WTC11 (cell line): ENCODE measurements at regions not wholly inside any gene's neighbourhood (a gene's known extent, or its start where the extent isn't known, plus 50 kb on each side); places are given as distances from the start of the nearest gene placed in this dataset.

ENCODE experiments used
- ATAC-seq: fragments of 200-7000 bp; cut with Tn5 transposase; 2 replicates; pipeline ENCODE4 v1.10.0; 2021; ENCODE audit warnings: mild to moderate bottlenecking, moderate library complexity
- CTCF ChIA-PET: fragments of 300-600 bp; sonication (Branson Sonifier 250); formaldehyde crosslinking; loops from one replicate; lab custom pipeline; 2021; ENCODE audit warnings: antibody characterized with exemption; lab: Charles Lee
- POLR2A ChIA-PET: fragments of 350-600 bp; sonication (Branson Sonifier 250); formaldehyde crosslinking; loops from one replicate; lab custom pipeline; 2021; ENCODE audit warnings: antibody characterized with exemption; lab: Charles Lee
- DNase-seq: peaks from one replicate; pipeline ENCODE4 v3.0.0; 2021; ENCODE audit warnings: low spot score
- H3K27ac Mint-ChIP-seq: 2 replicates; pipeline ENCODE4 v1.8.0; 2021; ENCODE audit warnings: mixed read lengths
- H3K27me3 Mint-ChIP-seq: 2 replicates; pipeline ENCODE4 v1.8.0; 2021; ENCODE audit warnings: low read depth, mild to moderate bottlenecking, moderate library complexity, mixed read lengths
- H3K36me3 Mint-ChIP-seq: 2 replicates; pipeline ENCODE4 v1.8.0; 2021; ENCODE audit warnings: mixed read lengths
- H3K4me1 Mint-ChIP-seq: 2 replicates; pipeline ENCODE4 v1.8.0; 2022; ENCODE audit warnings: mixed read lengths
- H3K4me3 Mint-ChIP-seq: 2 replicates; pipeline ENCODE4 v1.8.0; 2021; ENCODE audit warnings: mild to moderate bottlenecking, moderate library complexity, mixed read lengths
- H3K9me3 Mint-ChIP-seq: 2 replicates; pipeline ENCODE4 v1.8.0; 2021; ENCODE audit warnings: mixed read lengths
- CREM ChIP-seq: sonication (generic); formaldehyde crosslinking; IDR thresholded peaks from 2 replicates; pipeline ENCODE4 v1.8.1; 2022; ENCODE audit warnings: mild to moderate bottlenecking, missing genetic modification reagents, moderate library complexity
- FOXJ3 ChIP-seq: sonication (generic); formaldehyde crosslinking; IDR thresholded peaks from 2 replicates; pipeline ENCODE4 v1.9.0; 2021; ENCODE audit warnings: missing genetic modification reagents, mild to moderate bottlenecking, borderline replicate concordance
- GTF2I ChIP-seq: fragments of 250-450 bp; sonication (Bioruptor Pico); conservative IDR thresholded peaks from 2 replicates; pipeline ENCODE4 v1.4.0; 2021; ENCODE audit warnings: mild to moderate bottlenecking
- JAZF1 ChIP-seq: fragments of 250-450 bp; sonication (Bioruptor Pico); IDR thresholded peaks from 2 replicates; pipeline ENCODE4 v1.9.0; 2021; ENCODE audit warnings: moderate library complexity, mild to moderate bottlenecking, inconsistent platforms
- RORB ChIP-seq: fragments of 250-450 bp; sonication (Bioruptor Pico); IDR thresholded peaks from 2 replicates; pipeline ENCODE4 v1.9.0; 2021; ENCODE audit warnings: mild to moderate bottlenecking
- TEAD4 ChIP-seq: sonication (generic); formaldehyde crosslinking; IDR thresholded peaks from 2 replicates; pipeline ENCODE4 v1.8.0; 2022; ENCODE audit warnings: mild to moderate bottlenecking, missing genetic modification reagents
- ZBTB21 ChIP-seq: sonication (generic); formaldehyde crosslinking; IDR thresholded peaks from 2 replicates; pipeline ENCODE4 v1.8.1; 2023; ENCODE audit warnings: mild to moderate bottlenecking, missing genetic modification reagents, borderline replicate concordance
- ZNF121 ChIP-seq: sonication (generic); formaldehyde crosslinking; IDR thresholded peaks from 2 replicates; pipeline ENCODE4 v1.8.0; 2023; ENCODE audit warnings: missing genetic modification reagents
- ZNF138 ChIP-seq: sonication (generic); formaldehyde crosslinking; conservative IDR thresholded peaks from 2 replicates; pipeline ENCODE4 v1.8.1; 2022; ENCODE audit warnings: mild to moderate bottlenecking, moderate library complexity, missing genetic modification reagents
- ZNF317 ChIP-seq: sonication (generic); formaldehyde crosslinking; IDR thresholded peaks from 2 replicates; pipeline ENCODE4 v1.8.1; 2023; ENCODE audit warnings: low read depth, mild to moderate bottlenecking, moderate library complexity, missing genetic modification reagents, borderline replicate concordance
- ZNF416 ChIP-seq: fragments of 250-450 bp; sonication (Bioruptor Pico); IDR thresholded peaks from 2 replicates; pipeline ENCODE4 v1.9.0; 2021; ENCODE audit warnings: mild to moderate bottlenecking, inconsistent platforms
- ZNF671 ChIP-seq: fragments of 250-450 bp; sonication (Bioruptor Pico); IDR thresholded peaks from 2 replicates; pipeline ENCODE4 v1.8.0; 2021; ENCODE audit warnings: mild to moderate bottlenecking
- TF ChIP-seq, protein P1 (sequence below): sonication (generic); formaldehyde crosslinking; IDR thresholded peaks from 2 replicates; pipeline ENCODE4 v1.8.0; 2023; ENCODE audit warnings: mild to moderate bottlenecking, missing genetic modification reagents
- TF ChIP-seq, protein P2 (sequence below): sonication (generic); formaldehyde crosslinking; IDR thresholded peaks from 2 replicates; pipeline ENCODE4 v1.8.0; 2022; ENCODE audit warnings: mild to moderate bottlenecking, missing genetic modification reagents
- TF ChIP-seq, protein P3 (sequence below): sonication (generic); formaldehyde crosslinking; IDR thresholded peaks from 2 replicates; pipeline ENCODE4 v1.8.1; 2023; ENCODE audit warnings: mild to moderate bottlenecking, missing genetic modification reagents
- TF ChIP-seq, protein P4 (sequence below): sonication (generic); formaldehyde crosslinking; IDR thresholded peaks from 2 replicates; pipeline ENCODE4 v1.8.1; 2022; ENCODE audit warnings: mild to moderate bottlenecking, missing genetic modification reagents, moderate library complexity, borderline replicate concordance
- TF ChIP-seq, protein P5 (sequence below): fragments of 250-450 bp; sonication (Bioruptor Pico); IDR thresholded peaks from 2 replicates; pipeline ENCODE4 v1.8.0; 2021; ENCODE audit warnings: mild to moderate bottlenecking
- TF ChIP-seq, protein P6 (sequence below): sonication (generic); formaldehyde crosslinking; IDR thresholded peaks from 2 replicates; pipeline ENCODE4 v1.8.0; 2022; ENCODE audit warnings: mild to moderate bottlenecking, missing genetic modification reagents
- TF ChIP-seq, protein P7 (sequence below): sonication (generic); formaldehyde crosslinking; IDR thresholded peaks from 2 replicates; pipeline ENCODE4 v1.8.1; 2023; ENCODE audit warnings: mild to moderate bottlenecking, moderate library complexity, missing genetic modification reagents
- TF ChIP-seq, protein P8 (sequence below): sonication (generic); formaldehyde crosslinking; IDR thresholded peaks from 2 replicates; pipeline ENCODE4 v1.8.1; 2023; ENCODE audit warnings: mild to moderate bottlenecking, missing genetic modification reagents, moderate library complexity
- TF ChIP-seq, protein P9 (sequence below): sonication (generic); formaldehyde crosslinking; IDR thresholded peaks from 2 replicates; pipeline ENCODE4 v1.8.1; 2022; ENCODE audit warnings: low read depth, missing genetic modification reagents, borderline replicate concordance

DNA sequence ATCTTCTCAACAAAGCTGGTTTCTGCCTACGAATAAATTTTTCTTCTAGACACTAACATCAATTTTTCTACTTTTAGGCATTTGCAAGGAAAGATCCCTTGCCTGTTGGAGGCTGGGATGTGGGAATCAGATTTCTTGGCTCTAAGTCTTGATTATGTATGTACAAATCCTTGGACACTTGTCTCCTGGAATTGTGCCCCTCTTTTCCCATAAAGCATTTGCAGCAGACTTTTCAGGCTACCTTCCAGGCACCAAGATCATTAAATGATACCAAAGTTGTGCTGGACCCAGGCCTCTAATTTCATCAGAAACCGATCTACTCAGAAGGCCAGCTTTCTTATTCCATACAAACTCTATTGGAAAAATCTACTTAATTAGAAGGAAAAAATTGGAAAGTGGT is 339.5 kb upstream of the DIPK2B start:
- TF ChIP-seq ZNF671 (no peak), JAZF1 (CRISPR knock-in tag) (no peak), ZNF121 (CRISPR knock-in tag) (no peak), ZBTB21 (CRISPR knock-in tag) (no peak), TEAD4 (CRISPR knock-in tag) (no peak), RORB (CRISPR knock-in tag) (no peak)
- TF ChIP-seq, protein P1, sequence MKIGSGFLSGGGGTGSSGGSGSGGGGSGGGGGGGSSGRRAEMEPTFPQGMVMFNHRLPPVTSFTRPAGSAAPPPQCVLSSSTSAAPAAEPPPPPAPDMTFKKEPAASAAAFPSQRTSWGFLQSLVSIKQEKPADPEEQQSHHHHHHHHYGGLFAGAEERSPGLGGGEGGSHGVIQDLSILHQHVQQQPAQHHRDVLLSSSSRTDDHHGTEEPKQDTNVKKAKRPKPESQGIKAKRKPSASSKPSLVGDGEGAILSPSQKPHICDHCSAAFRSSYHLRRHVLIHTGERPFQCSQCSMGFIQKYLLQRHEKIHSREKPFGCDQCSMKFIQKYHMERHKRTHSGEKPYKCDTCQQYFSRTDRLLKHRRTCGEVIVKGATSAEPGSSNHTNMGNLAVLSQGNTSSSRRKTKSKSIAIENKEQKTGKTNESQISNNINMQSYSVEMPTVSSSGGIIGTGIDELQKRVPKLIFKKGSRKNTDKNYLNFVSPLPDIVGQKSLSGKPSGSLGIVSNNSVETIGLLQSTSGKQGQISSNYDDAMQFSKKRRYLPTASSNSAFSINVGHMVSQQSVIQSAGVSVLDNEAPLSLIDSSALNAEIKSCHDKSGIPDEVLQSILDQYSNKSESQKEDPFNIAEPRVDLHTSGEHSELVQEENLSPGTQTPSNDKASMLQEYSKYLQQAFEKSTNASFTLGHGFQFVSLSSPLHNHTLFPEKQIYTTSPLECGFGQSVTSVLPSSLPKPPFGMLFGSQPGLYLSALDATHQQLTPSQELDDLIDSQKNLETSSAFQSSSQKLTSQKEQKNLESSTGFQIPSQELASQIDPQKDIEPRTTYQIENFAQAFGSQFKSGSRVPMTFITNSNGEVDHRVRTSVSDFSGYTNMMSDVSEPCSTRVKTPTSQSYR (CRISPR knock-in tag), result no peak
- TF ChIP-seq, protein P2, sequence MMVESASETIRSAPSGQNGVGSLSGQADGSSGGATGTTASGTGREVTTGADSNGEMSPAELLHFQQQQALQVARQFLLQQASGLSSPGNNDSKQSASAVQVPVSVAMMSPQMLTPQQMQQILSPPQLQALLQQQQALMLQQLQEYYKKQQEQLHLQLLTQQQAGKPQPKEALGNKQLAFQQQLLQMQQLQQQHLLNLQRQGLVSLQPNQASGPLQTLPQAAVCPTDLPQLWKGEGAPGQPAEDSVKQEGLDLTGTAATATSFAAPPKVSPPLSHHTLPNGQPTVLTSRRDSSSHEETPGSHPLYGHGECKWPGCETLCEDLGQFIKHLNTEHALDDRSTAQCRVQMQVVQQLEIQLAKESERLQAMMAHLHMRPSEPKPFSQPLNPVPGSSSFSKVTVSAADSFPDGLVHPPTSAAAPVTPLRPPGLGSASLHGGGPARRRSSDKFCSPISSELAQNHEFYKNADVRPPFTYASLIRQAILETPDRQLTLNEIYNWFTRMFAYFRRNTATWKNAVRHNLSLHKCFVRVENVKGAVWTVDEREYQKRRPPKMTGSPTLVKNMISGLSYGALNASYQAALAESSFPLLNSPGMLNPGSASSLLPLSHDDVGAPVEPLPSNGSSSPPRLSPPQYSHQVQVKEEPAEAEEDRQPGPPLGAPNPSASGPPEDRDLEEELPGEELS (CRISPR knock-in tag), result no peak
- TF ChIP-seq, protein P3, sequence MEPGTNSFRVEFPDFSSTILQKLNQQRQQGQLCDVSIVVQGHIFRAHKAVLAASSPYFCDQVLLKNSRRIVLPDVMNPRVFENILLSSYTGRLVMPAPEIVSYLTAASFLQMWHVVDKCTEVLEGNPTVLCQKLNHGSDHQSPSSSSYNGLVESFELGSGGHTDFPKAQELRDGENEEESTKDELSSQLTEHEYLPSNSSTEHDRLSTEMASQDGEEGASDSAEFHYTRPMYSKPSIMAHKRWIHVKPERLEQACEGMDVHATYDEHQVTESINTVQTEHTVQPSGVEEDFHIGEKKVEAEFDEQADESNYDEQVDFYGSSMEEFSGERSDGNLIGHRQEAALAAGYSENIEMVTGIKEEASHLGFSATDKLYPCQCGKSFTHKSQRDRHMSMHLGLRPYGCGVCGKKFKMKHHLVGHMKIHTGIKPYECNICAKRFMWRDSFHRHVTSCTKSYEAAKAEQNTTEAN, result no peak
- TF ChIP-seq, protein P4, sequence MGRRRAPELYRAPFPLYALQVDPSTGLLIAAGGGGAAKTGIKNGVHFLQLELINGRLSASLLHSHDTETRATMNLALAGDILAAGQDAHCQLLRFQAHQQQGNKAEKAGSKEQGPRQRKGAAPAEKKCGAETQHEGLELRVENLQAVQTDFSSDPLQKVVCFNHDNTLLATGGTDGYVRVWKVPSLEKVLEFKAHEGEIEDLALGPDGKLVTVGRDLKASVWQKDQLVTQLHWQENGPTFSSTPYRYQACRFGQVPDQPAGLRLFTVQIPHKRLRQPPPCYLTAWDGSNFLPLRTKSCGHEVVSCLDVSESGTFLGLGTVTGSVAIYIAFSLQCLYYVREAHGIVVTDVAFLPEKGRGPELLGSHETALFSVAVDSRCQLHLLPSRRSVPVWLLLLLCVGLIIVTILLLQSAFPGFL (CRISPR knock-in tag), result no peak
- TF ChIP-seq, protein P5, sequence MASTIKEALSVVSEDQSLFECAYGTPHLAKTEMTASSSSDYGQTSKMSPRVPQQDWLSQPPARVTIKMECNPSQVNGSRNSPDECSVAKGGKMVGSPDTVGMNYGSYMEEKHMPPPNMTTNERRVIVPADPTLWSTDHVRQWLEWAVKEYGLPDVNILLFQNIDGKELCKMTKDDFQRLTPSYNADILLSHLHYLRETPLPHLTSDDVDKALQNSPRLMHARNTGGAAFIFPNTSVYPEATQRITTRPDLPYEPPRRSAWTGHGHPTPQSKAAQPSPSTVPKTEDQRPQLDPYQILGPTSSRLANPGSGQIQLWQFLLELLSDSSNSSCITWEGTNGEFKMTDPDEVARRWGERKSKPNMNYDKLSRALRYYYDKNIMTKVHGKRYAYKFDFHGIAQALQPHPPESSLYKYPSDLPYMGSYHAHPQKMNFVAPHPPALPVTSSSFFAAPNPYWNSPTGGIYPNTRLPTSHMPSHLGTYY (CRISPR knock-in tag), result no peak
- TF ChIP-seq, protein P6, sequence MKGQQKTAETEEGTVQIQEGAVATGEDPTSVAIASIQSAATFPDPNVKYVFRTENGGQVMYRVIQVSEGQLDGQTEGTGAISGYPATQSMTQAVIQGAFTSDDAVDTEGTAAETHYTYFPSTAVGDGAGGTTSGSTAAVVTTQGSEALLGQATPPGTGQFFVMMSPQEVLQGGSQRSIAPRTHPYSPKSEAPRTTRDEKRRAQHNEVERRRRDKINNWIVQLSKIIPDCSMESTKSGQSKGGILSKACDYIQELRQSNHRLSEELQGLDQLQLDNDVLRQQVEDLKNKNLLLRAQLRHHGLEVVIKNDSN (CRISPR knock-in tag), result no peak
- H3K4me3 Mint-ChIP-seq, result no peak overlapping the region
- peaks cover 7% of the 10 kb centered on the region; the same call in 1 of the 2 replicates for H3K36me3 Mint-ChIP-seq
- no peaks in the 10 kb centered on the region for H3K4me1 Mint-ChIP-seq
- H3K9me3 Mint-ChIP-seq, result peaks cover 33% of the 10 kb centered on the region
- no peak overlapping the region for H3K27ac Mint-ChIP-seq
- ATAC-seq, result no peak
- ChIA-PET CTCF (interaction anchor here (0.7 to 1.5 kb wide), 2 partner anchors 79 to 868 kb away, joined by 3 read pairs; no protein-coding TSS in a partner anchor), POLR2A (no interaction called here)
- H3K27me3 Mint-ChIP-seq, result no peaks in the 10 kb centered on the region
- no peak for DNase-seq

DNA sequence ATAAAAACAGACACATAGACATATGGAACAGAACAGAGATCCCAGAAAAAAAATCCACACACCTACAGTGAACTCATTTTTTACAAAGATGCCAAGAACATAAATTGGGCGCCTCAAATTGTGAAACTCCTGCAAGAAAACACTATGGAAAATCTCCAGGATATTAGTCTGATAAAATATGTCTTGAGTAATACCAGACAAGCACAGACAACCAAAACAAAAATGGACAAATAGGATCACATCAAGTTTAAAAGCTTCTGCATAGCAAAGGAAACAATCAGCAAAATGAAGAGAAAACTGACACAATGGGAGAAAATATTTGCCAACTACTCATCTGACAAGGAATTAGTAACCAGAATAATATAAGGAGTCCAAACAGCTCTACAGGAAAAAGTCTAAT is 337.3 kb upstream of the DIPK2B start:
- H3K9me3 Mint-ChIP-seq, result peaks cover 25% of the 10 kb centered on the region
- no peaks in the 10 kb centered on the region for H3K27me3 Mint-ChIP-seq
- ChIA-PET CTCF (no interaction called here), POLR2A (no interaction called here)
- H3K27ac Mint-ChIP-seq, result no peak overlapping the region
- no peaks in the 10 kb centered on the region for H3K4me1 Mint-ChIP-seq
- H3K36me3 Mint-ChIP-seq, result peaks cover 9% of the 10 kb centered on the region; the same call in 1 of the 2 replicates
- DNase-seq, result no peak
- ATAC-seq, result no peak
- no peak overlapping the region for H3K4me3 Mint-ChIP-seq
- TF ChIP-seq ZNF138 (CRISPR knock-in tag) (no peak), CREM (no peak), ZNF317 (CRISPR knock-in tag) (no peak), GTF2I (no peak), ZNF416 (no peak), FOXJ3 (CRISPR knock-in tag) (no peak)
- TF ChIP-seq, protein P7, sequence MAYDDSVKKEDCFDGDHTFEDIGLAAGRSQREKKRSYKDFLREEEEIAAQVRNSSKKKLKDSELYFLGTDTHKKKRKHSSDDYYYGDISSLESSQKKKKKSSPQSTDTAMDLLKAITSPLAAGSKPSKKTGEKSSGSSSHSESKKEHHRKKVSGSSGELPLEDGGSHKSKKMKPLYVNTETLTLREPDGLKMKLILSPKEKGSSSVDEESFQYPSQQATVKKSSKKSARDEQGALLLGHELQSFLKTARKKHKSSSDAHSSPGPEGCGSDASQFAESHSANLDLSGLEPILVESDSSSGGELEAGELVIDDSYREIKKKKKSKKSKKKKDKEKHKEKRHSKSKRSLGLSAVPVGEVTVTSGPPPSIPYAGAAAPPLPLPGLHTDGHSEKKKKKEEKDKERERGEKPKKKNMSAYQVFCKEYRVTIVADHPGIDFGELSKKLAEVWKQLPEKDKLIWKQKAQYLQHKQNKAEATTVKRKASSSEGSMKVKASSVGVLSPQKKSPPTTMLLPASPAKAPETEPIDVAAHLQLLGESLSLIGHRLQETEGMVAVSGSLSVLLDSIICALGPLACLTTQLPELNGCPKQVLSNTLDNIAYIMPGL (CRISPR knock-in tag), result no peak
- TF ChIP-seq, protein P8, sequence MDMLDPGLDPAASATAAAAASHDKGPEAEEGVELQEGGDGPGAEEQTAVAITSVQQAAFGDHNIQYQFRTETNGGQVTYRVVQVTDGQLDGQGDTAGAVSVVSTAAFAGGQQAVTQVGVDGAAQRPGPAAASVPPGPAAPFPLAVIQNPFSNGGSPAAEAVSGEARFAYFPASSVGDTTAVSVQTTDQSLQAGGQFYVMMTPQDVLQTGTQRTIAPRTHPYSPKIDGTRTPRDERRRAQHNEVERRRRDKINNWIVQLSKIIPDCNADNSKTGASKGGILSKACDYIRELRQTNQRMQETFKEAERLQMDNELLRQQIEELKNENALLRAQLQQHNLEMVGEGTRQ (CRISPR knock-in tag), result no peak
- TF ChIP-seq, protein P9, sequence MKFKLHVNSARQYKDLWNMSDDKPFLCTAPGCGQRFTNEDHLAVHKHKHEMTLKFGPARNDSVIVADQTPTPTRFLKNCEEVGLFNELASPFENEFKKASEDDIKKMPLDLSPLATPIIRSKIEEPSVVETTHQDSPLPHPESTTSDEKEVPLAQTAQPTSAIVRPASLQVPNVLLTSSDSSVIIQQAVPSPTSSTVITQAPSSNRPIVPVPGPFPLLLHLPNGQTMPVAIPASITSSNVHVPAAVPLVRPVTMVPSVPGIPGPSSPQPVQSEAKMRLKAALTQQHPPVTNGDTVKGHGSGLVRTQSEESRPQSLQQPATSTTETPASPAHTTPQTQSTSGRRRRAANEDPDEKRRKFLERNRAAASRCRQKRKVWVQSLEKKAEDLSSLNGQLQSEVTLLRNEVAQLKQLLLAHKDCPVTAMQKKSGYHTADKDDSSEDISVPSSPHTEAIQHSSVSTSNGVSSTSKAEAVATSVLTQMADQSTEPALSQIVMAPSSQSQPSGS, result no peak
